HG02970 (cell line): ENCODE measurements at regions not wholly inside any gene's neighbourhood (a gene's known extent, or its start where the extent isn't known, plus 50 kb on each side); places are given as distances from the start of the nearest gene placed in this dataset.
"Not testable (repeated sequence)": the region's sequence is repeated elsewhere in the genome, so short reads cannot be mapped to it uniquely, and the experiment has no call there.

Experiments
- ATAC-seq: cut with Tn5 transposase; IDR thresholded peaks from one replicate; pipeline ENCODE4 v1.9.1; 2021; ENCODE audit warnings: mild to moderate bottlenecking, moderate library complexity, moderate number of reproducible peaks; ENCODE audit not compliant: unreplicated experiment, low FRiP score

DNA sequence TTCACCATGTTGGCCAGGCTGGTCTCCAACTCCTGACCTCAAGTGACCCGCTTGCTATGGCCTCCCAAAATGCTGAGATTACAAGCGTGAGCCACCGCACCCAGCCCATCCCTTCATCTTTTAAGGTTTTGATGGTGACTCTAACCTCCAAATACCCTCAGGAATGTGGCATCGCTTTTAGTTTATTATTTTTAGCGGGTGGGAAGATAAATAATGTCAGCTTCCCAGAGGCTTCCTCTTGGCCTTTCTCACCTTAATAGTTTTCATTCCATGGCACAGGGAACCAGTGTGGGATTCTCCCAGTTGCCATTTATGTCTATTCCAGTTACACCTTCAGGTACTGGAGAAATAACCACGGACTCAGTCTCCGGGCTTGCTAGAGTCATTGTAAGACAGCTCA lies 92.1 kb upstream of the LRRN2 start:
- no peak for ATAC-seq

DNA sequence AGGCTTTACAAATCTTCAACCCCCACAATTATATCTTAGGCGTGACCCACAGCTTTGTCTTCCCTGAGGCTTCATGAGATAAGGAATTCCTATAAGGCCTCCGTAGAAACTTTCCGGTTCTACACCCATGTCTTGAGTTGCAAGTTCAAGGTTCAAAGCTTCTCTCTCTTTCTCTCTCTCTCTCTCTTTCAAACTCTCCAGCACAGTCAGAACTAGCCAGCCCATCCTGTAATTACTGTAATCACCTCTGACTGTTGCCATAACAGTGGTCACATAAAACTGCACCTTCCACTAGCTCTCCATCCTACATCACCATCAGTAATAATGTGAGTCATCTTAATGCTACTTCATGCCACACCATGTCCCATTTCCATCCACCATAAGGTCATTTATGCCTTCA lies 90.0 kb upstream of the NFASC start:
- no peak for ATAC-seq

DNA sequence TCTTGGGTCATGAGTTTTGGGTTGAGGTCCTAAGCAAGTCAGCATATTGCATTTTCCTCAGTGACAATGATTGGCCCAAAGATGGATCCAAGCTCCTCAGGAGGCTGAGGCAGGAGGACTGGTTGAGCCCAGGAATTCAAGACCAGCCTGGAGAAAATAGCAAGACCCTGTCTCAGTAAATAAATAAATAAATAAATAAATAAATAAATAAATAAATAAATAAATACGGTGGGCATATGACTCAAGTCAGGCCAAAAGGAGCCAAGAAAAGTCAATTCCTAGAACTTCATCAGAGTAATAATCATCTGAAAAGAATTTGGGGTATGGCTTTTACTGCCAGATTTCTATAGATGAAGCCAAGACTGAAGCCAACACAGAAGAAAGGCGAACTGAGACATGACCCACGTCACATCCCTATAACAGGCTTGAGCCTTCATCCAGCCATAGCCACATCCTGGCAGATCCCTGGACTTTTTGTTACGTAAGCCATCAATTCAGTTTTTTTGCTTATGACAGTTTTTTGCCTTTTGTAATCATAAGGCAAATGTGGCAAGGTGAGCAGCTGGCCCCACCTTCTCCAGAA lies 88.5 kb upstream of the NFASC start:
- ATAC-seq = no peak

DNA sequence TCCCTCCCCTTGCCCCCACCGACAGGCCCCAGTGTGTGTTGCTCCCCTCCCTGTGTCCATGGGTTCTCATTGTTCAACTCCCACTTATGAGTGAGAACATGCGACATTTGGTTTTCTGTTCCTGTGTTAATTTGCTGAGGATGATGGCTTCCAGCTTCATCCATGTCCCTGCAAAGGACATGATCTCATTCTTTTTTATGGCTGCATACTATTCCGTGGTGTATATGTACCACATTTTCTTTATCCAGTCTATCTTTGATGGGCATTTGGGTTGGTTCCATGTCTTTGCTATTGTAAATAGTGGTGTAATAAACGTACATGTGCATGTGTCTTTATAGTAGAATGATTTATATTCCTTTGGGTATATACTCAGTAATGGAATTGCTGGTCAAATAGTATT lies 85.6 kb upstream of the NFASC start:
- not testable (repeated sequence) for ATAC-seq

DNA sequence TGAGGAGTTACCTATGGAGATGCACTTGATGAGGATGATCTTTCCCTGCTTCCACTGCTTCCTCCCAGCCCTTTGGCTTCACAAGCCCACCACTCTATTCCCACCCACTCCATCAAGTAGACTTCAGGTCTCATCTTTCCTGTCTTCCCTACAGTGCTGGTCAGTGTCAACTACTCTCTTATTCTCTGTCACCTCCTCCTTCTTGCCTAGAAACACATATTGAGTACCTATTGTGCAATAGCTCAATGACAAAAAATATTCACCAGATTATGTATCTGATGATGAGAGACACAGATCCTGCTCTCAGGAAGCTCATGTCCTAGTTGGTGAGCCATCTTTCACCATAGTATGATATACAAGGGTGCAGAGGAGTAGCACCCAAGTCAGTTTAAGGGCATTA lies 82.2 kb upstream of the NFASC start:
- no peak for ATAC-seq

DNA sequence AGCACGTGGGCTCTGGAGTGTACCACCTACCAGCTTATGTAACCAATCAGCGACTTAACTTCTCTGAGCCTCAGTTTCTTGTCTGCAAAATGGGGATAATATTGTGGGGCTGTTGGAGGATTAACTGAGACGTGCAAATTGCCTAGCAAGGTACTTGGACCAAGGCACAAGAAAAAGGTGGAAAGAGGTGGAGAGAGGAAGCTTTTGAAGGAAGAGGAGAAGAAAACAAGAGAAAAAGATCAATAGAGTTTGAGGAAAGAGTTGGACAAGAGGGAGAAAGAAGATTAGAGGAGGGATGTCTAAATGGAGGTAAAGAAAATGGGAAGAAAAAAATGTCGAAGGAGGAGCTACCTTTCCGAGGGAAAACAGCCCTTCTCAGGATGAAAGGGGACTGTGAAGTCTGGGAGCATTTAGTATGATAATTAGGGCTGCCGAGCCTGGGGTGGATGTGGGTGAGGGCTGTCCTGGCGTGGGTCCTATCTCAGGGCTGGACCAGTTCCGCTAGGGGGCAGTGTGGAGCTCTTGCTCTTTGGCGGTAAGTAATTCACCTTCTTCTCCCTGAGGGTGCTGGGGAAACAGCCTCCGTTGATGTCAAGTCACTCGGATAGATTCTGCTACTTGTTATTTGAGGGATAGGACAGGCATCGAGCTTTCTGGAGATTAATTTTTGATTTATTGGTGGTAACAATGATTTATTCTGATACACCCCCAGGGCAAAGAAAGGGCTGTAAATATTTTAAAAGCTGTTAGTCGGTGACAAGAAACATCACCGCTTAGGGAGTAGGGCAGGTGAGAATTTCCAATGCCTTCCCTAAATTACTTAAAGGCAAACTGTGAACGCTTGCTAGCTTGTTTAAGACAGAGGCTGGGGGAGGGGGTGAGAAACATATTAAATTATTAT lies 79.0 kb upstream of the NFASC start:
- no peak for ATAC-seq

GRCh38 chr1:204792354-204792692 lies 78.3 kb upstream of the NFASC start:
- ATAC-seq = no peak

DNA sequence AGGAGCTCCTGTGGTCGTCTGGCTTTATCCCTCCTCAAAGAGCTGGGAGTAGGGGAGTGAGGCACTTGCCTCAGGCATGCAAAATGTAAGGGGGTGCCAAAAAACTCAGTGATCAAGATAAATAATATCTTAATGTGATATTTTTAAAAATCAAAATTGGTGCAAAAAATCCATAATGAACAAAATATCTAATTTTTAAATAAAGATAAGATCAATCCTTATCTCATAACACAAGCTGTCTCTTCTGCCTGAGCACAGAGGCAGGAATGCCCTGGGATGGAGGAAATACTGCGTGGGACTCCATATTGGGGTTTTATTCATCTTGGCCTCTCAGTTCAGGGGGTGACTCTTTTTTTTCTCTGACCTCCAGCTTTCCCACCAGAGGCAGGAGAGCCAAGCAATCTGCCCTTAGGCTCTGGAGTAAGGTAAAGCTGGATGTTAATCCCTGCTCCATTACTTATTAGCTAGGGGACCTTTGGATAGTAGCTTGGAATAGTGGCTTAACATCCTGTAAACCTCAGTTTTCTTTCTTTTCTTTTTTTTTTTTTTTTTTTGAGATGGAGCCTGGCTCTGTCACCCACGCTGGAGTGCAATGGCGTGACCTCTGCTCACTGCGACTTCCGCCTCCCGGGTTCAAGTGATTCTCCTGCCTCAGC lies 77.3 kb upstream of the NFASC start:
- ATAC-seq = no peak

- ATAC-seq = not testable (repeated sequence)
These were observed 73.8 kb upstream of the NFASC start for GRCh38 chr1:204796886-204797285.

GRCh38 chr1:204797401-204797800 lies 73.3 kb upstream of the NFASC start:
- no peak for ATAC-seq

DNA sequence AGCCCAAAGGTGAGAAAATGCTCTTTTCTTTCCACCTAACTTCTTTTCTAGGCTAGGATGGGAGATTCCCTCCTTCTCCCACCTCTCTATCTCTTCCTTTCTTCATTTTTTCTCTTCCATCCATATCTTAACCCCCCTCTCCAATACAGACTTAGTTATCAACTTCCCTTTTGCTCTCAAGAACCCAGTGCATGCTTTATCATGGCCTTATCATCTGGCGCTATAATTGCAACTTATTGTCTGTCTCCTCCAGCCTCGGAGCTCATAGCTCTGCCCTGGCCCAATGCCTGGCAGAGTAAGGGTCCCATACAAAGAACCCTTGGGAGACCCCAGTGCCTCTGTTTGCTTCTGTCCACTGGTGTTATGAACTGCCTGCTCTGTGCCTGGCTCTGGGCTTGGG lies 71.0 kb upstream of the NFASC start:
- ATAC-seq = no peak

DNA sequence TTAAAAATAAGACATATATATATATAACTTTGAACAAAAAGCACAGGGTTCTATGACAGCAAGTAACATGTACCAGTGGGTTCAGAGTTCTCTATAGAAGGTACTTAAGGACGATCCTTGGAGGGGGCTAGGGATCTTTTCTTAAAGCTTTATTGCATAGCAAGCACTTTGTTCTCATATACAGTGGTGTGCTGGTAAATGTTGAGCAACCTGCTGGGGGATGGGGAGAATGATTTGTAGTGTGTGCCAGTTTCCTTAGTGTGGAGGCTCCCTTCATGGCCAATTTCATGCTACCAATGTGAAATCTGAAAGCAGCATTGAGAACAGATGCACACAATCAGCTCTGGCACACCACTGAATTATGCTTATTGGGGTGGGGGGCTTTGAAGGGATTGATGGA lies 69.5 kb upstream of the NFASC start:
- ATAC-seq = no peak

DNA sequence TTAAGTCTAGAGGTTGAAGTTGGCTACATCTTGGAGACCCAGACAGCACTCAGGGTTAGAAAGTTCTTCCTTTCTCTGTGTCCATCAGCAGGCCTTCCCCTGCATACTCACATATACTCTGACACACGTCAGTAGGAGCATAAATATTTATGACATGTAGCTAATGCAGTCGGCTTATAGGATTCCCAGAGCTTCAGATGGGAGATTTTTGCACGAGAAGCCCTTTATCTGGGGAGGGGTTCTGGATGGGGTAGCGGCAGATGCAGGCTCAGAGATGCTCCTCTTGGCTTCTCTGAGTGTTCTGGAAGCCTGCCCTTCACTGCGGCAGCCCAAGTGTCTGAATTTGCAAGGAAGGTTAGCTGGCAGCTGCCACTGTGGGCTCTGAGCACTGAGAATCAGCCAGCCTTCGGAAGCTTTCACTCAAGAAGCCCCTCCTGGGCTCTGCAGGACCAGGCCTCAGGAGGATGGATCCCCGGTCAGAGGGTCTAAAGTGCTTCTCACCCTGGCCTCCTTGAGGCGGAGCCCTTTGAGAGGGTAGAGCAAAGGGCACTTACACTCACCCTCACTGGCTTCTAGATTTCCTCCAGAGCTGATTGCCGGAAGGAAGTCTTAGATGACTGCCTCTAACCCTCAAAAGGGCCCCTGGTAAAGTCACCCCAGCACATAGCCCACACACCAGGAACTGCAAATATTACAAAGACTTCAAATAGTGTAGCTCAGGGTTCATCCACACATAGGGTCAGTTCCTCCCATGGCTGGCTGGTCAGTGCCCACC lies 68.1 kb upstream of the NFASC start:
- ATAC-seq = no peak

DNA sequence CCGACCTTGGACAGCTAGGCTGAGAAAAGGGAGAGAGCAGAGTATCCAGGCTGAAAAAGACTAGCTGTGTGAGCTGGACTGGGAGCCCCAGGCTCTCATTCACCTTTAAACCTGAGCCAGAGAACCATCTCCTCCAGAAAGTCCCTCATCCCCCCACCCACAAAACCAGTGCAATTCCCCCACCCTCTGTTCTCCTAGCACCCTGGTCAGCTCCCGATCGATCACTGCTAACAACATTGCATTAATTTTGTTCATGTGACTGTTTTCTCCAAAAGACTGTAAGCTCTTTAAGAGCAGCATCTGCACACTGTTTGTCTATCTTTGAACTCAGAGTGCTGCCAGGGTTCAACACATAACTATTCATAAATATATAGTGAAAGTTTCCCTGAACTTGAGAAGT lies 67.1 kb upstream of the NFASC start:
- no peak for ATAC-seq

DNA sequence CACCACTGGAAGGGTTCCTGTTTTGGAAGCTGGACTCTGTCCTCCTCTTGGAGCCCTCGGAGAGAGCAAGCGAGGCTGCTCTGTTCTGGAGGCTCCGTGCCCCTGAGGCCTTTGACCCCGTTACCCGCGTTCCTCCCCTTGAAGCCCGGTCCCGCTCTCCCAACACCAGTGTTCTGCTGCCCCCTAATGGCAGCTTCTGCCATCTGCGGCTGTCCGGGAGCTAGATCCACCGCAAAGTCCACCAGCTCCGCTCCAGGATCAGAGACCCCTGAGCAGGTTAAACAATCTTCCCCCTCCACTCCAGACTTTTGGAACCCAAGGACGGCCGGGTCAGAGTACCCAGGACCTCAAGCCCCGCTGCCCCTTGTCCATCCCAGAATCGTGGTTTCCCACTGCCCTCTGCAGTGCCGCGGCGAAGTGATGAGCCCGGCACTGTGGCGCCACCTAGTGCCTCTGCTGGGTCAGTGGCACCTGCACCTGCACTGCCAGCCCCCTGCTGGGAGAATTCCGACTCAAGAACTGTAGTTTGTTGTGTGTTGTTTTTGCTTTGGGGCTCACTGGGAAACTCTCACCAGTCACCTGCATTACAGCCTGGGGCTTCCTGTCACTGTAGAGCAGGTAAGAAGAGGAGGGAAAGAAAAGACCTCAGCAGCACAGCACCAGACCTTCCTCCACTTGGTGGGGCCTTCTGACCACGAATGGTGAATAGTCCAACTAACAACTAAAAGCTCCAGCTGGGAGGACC lies 63.5 kb upstream of the NFASC start:
- ATAC-seq = peak; percentile 83

- no peak for ATAC-seq
These were observed 61.2 kb upstream of the NFASC start for GRCh38 chr1:204809488-204809887.

- ATAC-seq = no peak
These were observed 57.8 kb upstream of the NFASC start for GRCh38 chr1:204812842-204813241.

GRCh38 chr1:204813522-204813921 lies 57.1 kb upstream of the NFASC start:
- ATAC-seq = no peak

DNA sequence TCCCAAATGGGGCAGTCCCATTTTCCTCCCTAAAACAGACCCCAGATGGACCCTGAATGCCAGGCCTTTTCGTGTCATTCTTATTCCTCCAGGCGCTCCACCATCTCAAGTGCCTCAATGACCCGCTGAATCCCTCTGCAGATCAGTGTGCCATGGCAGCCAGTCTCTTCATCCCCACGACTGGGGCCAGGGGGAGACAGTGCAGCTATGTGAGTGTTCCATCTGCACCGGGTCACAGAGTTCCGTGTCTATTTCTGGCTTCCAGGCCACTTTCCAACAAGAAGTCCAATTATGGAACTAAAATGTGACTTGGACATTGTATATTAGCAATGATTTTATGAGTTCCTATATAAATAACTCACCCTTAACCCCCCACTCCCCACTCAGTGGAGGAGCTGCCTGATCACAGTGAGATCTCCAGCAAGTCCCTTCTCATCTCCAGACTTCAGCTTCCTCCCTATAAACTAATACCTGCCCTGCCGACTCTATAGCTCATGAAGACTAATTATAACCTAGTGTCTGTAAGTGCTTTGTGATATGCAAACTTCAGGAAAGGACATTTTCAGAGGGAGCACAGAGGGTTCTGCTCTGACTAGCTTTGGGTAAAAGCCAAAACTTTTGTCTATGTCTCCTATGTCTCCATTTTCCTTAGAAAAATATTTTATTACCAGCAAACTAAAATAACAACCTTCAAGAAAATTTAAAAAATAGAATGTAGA lies 56.3 kb upstream of the NFASC start:
- no peak for ATAC-seq

DNA sequence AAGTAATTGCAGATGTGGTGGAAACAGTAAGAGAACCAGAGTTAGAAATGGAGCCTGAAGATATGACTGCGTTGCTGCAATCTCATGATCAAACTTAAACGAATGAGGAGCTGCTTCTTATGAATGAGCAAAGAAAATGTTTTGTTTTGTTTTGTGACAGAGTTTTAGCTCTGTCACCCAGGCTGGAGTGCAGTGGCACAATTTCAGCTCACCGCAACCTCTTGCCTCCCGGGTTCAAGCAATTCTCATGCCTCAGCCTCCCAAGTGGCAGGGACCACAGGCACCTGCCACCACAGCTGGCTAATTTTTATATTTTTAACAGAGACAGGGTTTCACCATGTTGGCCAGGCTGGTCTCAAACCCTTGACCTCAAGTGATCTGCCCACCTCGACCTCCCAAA lies 53.3 kb upstream of the NFASC start:
- ATAC-seq = no peak
